SK-MEL-5 (cell line): ENCODE measurements at regions not wholly inside any gene's neighbourhood (a gene's known extent, or its start where the extent isn't known, plus 50 kb on each side); places are given as distances from the start of the nearest gene placed in this dataset.

Experiments
- DNase-seq: peaks from one replicate; pipeline ENCODE4 v3.0.0-alpha.2; 2016; ENCODE audit warnings: low read depth, low spot score
- in situ Hi-C: cut with HindIII; loops from 2 replicates; pipeline ENCODE4 v1.10.0; 2016; ENCODE audit warnings: low sequenced_read_pairs, high pct_unique_total_duplicates, low pct_unique_long_range_greater_than_20kb

- no peak for DNase-seq
- in situ Hi-C loops, result no loop called here
These were observed 160.4 kb upstream of the SPACA1 start for GRCh38 chr6:87887266-87887665.

- DNase-seq, result no peak
- in situ Hi-C loops, result no loop called here
These were observed 163.4 kb upstream of the SPACA1 start for GRCh38 chr6:87884203-87884602.

GRCh38 chr6:87881342-87881895, 166.2 kb upstream of the SPACA1 start:
- in situ Hi-C loops, result no loop called here
- no peak for DNase-seq

GRCh38 chr6:87879132-87879861, 168.3 kb upstream of the SPACA1 start:
- in situ Hi-C loops, result no loop called here
- DNase-seq, result peak; percentile 32

GRCh38 chr6:87875781-87876180, 171.9 kb upstream of the SPACA1 start:
- in situ Hi-C loops, result no loop called here
- no peak for DNase-seq

- DNase-seq, result no peak
These were observed 171.5 kb upstream of the AKIRIN2 start for GRCh38 chr6:87873556-87873955.

GRCh38 chr6:87870556-87870955, 168.5 kb upstream of the AKIRIN2 start:
- no peak for DNase-seq
- in situ Hi-C loops, result no loop called here

More at GRCh38 chr6:87873556-87873955, 171.5 kb upstream of the AKIRIN2 start:
- in situ Hi-C loops, result no loop called here

GRCh38 chr6:87869064-87869905, 167.3 kb upstream of the AKIRIN2 start:
- DNase-seq, result no peak
- in situ Hi-C loops, result no loop called here

- in situ Hi-C loops, result no loop called here
- DNase-seq, result no peak
These were observed 158.9 kb upstream of the AKIRIN2 start for GRCh38 chr6:87860902-87861301.

- DNase-seq, result no peak
- in situ Hi-C loops, result no loop called here
These were observed 156.4 kb upstream of the AKIRIN2 start for GRCh38 chr6:87858440-87858839.

- DNase-seq, result no peak
- in situ Hi-C loops, result no loop called here
These were observed 149.8 kb upstream of the AKIRIN2 start for GRCh38 chr6:87851674-87852299.

GRCh38 chr6:87848616-87849015, 146.6 kb upstream of the AKIRIN2 start:
- DNase-seq, result peak; percentile 4
- in situ Hi-C loops, result no loop called here

GRCh38 chr6:87847830-87848210, 145.8 kb upstream of the AKIRIN2 start:
- no peak for DNase-seq
- in situ Hi-C loops, result no loop called here

- in situ Hi-C loops, result no loop called here
- no peak for DNase-seq
These were observed 145.2 kb upstream of the AKIRIN2 start for GRCh38 chr6:87847135-87847829.

GRCh38 chr6:87846434-87846833, 144.4 kb upstream of the AKIRIN2 start:
- in situ Hi-C loops, result no loop called here
- DNase-seq, result no peak

- no peak for DNase-seq
- in situ Hi-C loops, result no loop called here
These were observed 138.3 kb upstream of the AKIRIN2 start for GRCh38 chr6:87840324-87840723.

GRCh38 chr6:87837876-87838275, 135.8 kb upstream of the AKIRIN2 start:
- no peak for DNase-seq
- in situ Hi-C loops, result no loop called here

- in situ Hi-C loops, result no loop called here
- no peak for DNase-seq
These were observed 135.4 kb upstream of the AKIRIN2 start for GRCh38 chr6:87837444-87837843.
